ENCODE measurements at regions not wholly inside any gene's neighbourhood (a gene's known extent, or its start where the extent isn't known, plus 50 kb on each side); places are given as distances from the start of the nearest gene placed in this dataset.
"Not testable (repeated sequence)": the region's sequence is repeated elsewhere in the genome, so short reads cannot be mapped to it uniquely, and the experiment has no call there.

- DNase-seq (ENCODE audit: low read depth), result no peak
Measured at GRCh38 chr20:40893610-40894236, 134.9 kb upstream of the TOP1 start.

GRCh38 chr20:40894237-40894630 is 134.4 kb upstream of the TOP1 start:
- DNase-seq (ENCODE audit: low read depth), result no peak

- no peak for DNase-seq (ENCODE audit: low read depth)
Measured at GRCh38 chr20:40895182-40895581, 133.4 kb upstream of the TOP1 start.

DNA sequence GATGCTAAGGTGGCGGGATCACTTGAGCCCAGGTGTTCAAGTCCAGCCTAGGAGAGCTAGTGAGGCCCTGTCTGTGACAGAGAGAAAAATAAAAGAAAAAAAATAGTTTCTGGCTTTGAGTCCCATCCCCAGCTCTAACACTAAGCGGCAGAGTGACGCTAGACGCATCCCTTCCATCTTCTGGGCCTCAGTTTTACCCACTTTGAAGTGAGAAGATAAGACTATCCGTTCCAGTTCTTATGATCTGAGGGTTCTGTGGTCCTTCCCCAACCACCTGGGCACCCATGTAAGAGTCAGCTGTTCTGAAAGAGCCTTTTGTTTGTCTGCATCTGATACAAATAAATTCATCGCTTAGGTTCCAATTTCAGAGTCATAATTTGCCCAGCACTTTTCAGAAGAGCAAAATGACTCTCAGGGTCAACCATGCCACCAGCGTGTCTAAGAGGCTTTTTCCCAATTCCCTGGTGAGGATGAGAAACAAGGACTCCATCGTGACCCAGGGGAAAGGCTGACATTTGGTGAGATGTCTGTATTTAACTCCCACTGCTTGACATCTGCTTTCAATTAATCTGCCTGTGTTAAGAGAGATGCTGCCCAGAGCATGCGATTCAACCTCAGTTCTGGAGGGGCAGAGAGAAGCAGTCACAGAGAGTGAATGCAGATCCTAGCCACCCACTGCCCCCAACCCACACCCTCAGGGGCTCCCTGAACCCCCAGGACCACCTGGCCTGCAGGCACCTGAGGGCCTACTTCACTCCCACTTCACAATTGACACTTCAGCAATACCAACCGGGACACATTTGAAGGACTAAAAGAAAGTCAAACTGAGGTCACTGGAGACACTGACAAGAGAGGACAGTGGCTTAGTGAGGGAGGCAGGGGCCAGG is 131.6 kb upstream of the TOP1 start:
- DNase-seq (ENCODE audit: low read depth), result no peak

DNA sequence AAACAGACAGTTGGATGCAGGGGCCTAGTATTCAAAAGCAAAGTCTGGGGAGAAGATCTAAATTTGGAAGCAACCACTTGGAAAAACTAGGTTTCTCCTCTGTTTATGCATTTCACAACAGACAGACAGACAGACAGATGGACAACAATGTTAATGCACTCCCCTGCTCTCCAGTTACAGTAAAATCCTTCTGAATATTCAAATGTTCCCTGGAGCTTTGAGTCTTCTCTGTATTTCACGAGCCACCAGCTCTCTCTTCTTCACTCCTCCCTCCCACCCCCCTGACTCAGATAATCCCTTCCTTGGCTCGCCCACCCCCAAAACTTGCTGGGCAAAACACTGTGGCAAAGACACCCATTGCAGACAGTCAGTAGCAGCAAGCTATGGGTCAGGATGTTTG is 129.3 kb upstream of the TOP1 start:
- no peak for DNase-seq (ENCODE audit: low read depth)

- no peak for DNase-seq (ENCODE audit: low read depth)
Measured at GRCh38 chr20:40900666-40901215, 127.9 kb upstream of the TOP1 start.

GRCh38 chr20:40902661-40903060 is 126.0 kb upstream of the TOP1 start:
- no peak for DNase-seq (ENCODE audit: low read depth)

DNA sequence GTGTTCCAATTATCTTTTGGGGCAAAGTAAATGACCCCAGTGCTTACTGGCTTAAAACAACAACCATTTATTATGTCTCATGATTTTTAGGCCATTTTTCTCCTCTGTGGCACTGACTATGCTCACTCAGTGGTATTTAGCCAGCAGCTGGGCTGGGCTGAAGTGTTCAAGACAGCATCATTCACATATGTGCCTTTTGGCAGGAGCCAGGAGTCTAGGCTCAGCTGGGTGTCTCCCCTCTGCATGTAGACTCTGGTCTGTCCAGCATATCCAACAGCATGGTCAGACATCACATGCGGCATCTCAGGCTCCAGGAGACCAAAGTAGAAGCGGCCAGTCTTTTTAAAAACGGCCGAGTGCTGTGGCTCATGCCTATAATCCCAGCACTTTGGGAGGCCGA is 120.3 kb upstream of the TOP1 start:
- no peak for DNase-seq (ENCODE audit: low read depth)

DNA sequence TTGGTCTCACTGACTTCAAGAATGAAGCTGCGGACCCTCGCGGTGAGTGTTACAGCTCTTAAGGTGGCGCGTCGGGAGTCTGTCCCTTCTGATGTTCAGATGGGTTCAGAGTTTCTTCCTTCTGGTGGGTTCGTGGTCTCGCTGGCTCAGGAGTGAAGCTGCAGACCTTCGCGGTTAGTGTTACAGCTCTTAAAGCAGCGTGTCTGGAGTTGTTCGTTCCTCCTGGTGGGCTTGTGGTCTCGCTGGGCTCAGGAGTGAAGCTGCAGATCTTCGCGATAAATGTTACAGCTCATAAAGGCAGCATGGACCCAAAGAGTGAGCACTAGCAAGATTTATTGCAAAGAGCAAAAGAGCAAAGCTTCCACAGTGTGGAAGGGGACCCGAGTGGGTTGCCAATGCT is 119.1 kb upstream of the TOP1 start:
- DNase-seq (ENCODE audit: low read depth), result not testable (repeated sequence)

- DNase-seq (ENCODE audit: low read depth), result not testable (repeated sequence)
Measured at GRCh38 chr20:40910436-40910835, 118.2 kb upstream of the TOP1 start.

- DNase-seq (ENCODE audit: low read depth), result not testable (repeated sequence)
Measured at GRCh38 chr20:40911152-40911551, 117.5 kb upstream of the TOP1 start.

- no peak for DNase-seq (ENCODE audit: low read depth)
Measured at GRCh38 chr20:40913224-40914185, 115.1 kb upstream of the TOP1 start.

DNA sequence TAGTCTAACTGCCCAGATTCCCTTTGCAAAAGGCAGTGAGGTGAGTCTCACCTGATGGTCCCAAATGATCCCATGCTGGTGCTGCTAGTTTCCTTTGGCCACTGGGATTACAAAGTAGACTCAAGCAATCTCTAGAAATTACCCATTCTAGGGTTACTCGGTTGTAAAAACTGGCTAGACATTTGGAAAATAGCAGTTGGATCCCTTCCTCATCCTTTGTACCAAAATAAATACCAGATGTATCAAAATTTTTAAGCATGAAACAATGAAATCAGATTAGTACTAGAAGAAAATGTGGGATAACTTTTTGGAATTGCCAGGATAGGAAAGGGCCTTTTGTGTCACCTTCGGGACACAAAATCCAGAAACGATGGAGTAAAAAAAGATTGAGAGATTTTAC is 112.9 kb upstream of the TOP1 start:
- no peak for DNase-seq (ENCODE audit: low read depth)

- DNase-seq (ENCODE audit: low read depth), result no peak
Measured at GRCh38 chr20:40916276-40916675, 112.3 kb upstream of the TOP1 start.

- DNase-seq (ENCODE audit: low read depth), result no peak
Measured at GRCh38 chr20:40920291-40920690, 108.3 kb upstream of the TOP1 start.

GRCh38 chr20:40922865-40923264 is 105.8 kb upstream of the TOP1 start:
- DNase-seq (ENCODE audit: low read depth), result no peak

GRCh38 chr20:40925829-40926510 is 102.7 kb upstream of the TOP1 start:
- DNase-seq (ENCODE audit: low read depth), result no peak

- DNase-seq (ENCODE audit: low read depth), result no peak
Measured at GRCh38 chr20:40926928-40927327, 101.7 kb upstream of the TOP1 start.

DNA sequence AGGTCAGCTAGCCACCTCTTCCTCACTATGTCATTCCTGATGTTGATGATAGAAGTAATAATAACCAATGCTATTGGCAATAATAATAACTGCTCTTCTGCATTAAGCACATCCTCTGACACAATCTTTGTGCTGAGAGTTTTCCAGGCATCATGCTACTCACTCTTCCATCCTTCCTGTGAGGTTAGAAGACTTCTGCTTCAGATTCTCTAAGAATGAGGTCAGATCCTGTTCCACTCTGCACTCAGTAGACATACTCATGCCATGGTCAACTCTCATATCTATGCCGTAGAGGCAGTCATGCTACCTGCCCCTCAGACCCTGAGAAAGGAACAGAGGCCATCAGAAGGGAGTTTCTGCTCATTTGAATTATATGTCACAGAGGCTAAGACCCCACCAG is 98.1 kb upstream of the TOP1 start:
- no peak for DNase-seq (ENCODE audit: low read depth)

GRCh38 chr20:40931410-40932044 is 97.1 kb upstream of the TOP1 start:
- no peak for DNase-seq (ENCODE audit: low read depth)

DNA sequence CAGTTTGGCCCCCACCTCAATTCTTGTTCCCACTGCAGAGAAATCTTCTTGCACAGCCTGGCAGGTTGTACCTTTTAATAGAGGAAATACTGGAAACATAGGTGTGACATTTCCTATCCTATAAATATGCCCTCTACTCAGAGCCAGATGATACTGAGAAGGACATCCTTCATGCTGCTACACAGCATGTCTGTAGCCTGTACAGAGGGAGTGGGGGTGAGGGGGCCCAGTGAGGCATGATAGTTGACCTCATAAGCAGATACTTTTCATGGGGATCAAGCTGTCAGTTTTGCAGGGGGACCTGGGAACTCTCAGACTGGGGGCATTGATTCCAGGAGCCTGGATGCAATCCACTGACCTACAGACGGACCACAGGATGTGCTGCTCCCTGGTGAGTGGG is 96.2 kb upstream of the TOP1 start:
- no peak for DNase-seq (ENCODE audit: low read depth)
